ENCODE measurements at regions not wholly inside any gene's neighbourhood (a gene's known extent, or its start where the extent isn't known, plus 50 kb on each side); places are given as distances from the start of the nearest gene placed in this dataset.

DNA sequence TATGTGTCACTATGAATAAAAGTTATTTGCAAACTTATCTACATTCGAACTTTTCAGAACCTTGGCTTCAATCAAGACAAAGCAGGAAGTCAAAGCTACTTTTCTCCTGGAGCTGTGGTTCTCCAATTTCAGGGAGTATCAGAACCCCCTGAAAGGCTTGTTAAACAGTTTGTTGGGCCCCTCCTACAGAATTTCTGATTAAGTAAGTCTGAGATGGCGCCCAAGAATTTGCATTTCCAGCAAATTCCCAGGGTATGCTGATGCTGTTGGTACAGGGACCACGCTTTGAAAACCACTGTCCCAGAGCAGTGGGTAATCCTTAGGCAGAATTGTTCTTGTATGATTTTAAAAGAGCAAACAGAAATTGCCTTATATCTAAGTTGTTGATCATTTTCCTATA, 189.9 kb upstream of the KCNG1 start:
- 54 to 59% methylated on average over 3 of the region's 3 CpGs for WGBS, 2 donors (ENCODE audit: low coverage in 1 of 2)
- H3K9me3 ChIP-seq, result peaks cover 0 to 5% (median 0%) of the 10 kb centered on the region in 3 donors
- ATAC-seq, result no peak
- TF ChIP-seq CTCF (IDR thresholded peaks at IDR 0.05) (no peak), POLR2A (IDR thresholded peaks at IDR 0.05) (no peak), POLR2AphosphoS5 (IDR thresholded peaks at IDR 0.05) (no peak), EP300 (IDR thresholded peaks at IDR 0.05) (no peak)
- no peaks in the 10 kb centered on the region for H3K4me1 ChIP-seq
- no peak overlapping the region for H3K4me3 ChIP-seq
- H3K27ac ChIP-seq, result no peak overlapping the region
- no peaks in the 10 kb centered on the region for H3K36me3 ChIP-seq
- peaks cover 22% of the 10 kb centered on the region for H3K27me3 ChIP-seq

GRCh38 chr20:51211191-51211590, 188.3 kb upstream of the KCNG1 start:
- Histone ChIP-seq H3K36me3 (no peaks in the 10 kb centered on the region), H3K9me3 (no peaks in the 10 kb centered on the region), H3K4me3 (no peak overlapping the region), H3K4me1 (no peaks in the 10 kb centered on the region), H3K27ac (no peak overlapping the region), H3K27me3 (peaks cover 14% of the 10 kb centered on the region)
- TF ChIP-seq POLR2A (IDR thresholded peaks at IDR 0.05), result no peak
- no peak for TF ChIP-seq POLR2AphosphoS5 (IDR thresholded peaks at IDR 0.05)
- TF ChIP-seq CTCF (IDR thresholded peaks at IDR 0.05), result no peak
- no peak for TF ChIP-seq EP300 (IDR thresholded peaks at IDR 0.05)
- WGBS, 2 donors (ENCODE audit: low coverage in 1 of 2), result 100% methylated on average over 1 of the region's 2 CpGs; no CpG with 5 or more reads in 1 of the 2 donors
- ATAC-seq, result no peak

DNA sequence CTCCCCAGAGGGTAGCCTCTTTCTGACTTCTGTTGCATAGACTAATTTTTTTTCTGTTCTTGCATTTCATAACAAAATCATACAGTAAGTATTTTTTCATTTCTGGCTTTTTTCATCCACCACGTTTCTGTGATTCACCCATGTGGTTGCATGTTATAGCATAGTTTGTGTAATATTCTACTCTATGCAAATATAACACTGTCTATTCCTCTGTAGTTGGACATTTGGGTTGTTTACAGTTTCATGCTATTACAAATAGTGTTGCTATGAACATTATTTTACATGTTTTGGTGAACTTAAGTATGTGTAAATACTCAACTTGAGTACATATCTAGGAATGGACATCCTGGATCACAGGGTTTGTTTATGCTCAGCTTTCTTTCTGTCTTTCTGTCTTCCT, 187.2 kb upstream of the KCNG1 start:
- Histone ChIP-seq H3K36me3 (no peaks in the 10 kb centered on the region), H3K27me3 (peaks cover 14% of the 10 kb centered on the region), H3K9me3 (no peaks in the 10 kb centered on the region), H3K4me3 (no peak overlapping the region), H3K4me1 (no peaks in the 10 kb centered on the region), H3K27ac (no peak overlapping the region)
- ATAC-seq, result no peak
- TF ChIP-seq POLR2A (IDR thresholded peaks at IDR 0.05) (no peak), POLR2AphosphoS5 (IDR thresholded peaks at IDR 0.05) (no peak), CTCF (IDR thresholded peaks at IDR 0.05) (no peak), EP300 (IDR thresholded peaks at IDR 0.05) (no peak)
- 24 to 29% methylated on average over 1 of the region's 1 CpG for WGBS, 2 donors (ENCODE audit: low coverage in 1 of 2)

- Histone ChIP-seq H3K36me3 (no peaks in the 10 kb centered on the region), H3K27ac (no peak overlapping the region), H3K9me3 (no peaks in the 10 kb centered on the region), H3K4me3 (no peak overlapping the region), H3K4me1 (no peaks in the 10 kb centered on the region), H3K27me3 (peaks cover 19% of the 10 kb centered on the region)
- ATAC-seq, result no peak
- 78 to 90% methylated on average over 1 to 3 of the region's 3 CpGs for WGBS, 2 donors (ENCODE audit: low coverage in 1 of 2)
- no peak for TF ChIP-seq POLR2AphosphoS5 (IDR thresholded peaks at IDR 0.05)
- no peak for TF ChIP-seq POLR2A (IDR thresholded peaks at IDR 0.05)
- TF ChIP-seq EP300 (IDR thresholded peaks at IDR 0.05), result no peak
These were observed 185.3 kb upstream of the KCNG1 start for GRCh38 chr20:51208162-51208561.

- WGBS, 2 donors (ENCODE audit: low coverage in 1 of 2), result 90 to 92% methylated on average over 5 of the region's 5 CpGs
- TF ChIP-seq CTCF (IDR thresholded peaks at IDR 0.05), result no peak
- TF ChIP-seq POLR2A (IDR thresholded peaks at IDR 0.05), result no peak
- no peak for TF ChIP-seq EP300 (IDR thresholded peaks at IDR 0.05)
- no peak for TF ChIP-seq POLR2AphosphoS5 (IDR thresholded peaks at IDR 0.05)
- no peaks in the 10 kb centered on the region for H3K9me3 ChIP-seq
- peaks cover 8% of the 10 kb centered on the region for H3K27me3 ChIP-seq
- H3K36me3 ChIP-seq, result no peaks in the 10 kb centered on the region
- H3K4me3 ChIP-seq, result no peak overlapping the region
- no peak overlapping the region for H3K27ac ChIP-seq
- ATAC-seq, result no peak
- H3K4me1 ChIP-seq, result no peaks in the 10 kb centered on the region
These were observed 183.2 kb upstream of the KCNG1 start for GRCh38 chr20:51206032-51206662.
